CD14-positive monocyte (primary cell): ENCODE measurements at regions not wholly inside any gene's neighbourhood (a gene's known extent, or its start where the extent isn't known, plus 50 kb on each side); places are given as distances from the start of the nearest gene placed in this dataset.
A peak's percentile ranks its signal among the peaks of the same experiment; 100 is the strongest.

Experiments used
- DNase-seq, 3 donors: peaks; one replicate each; pipeline ENCODE4 v3.0.0-alpha.2; 2011 to 2022
- H2AFZ ChIP-seq: 2 replicates; pipeline ENCODE4 v1.6.0; 2012; ENCODE audit warnings: mild to moderate bottlenecking, low read depth, low read length, inconsistent platforms; ENCODE audit not compliant: insufficient read depth, poor library complexity, severe bottlenecking
- H3K27ac ChIP-seq, 2 donors: 1 replicate in 1 of 2; 2 replicates in 1 of 2; pipeline ENCODE4 v1.5.1; 2012 to 2013; ENCODE audit warnings: low read length in 2 of 2, control low read depth in 1 of 2, inconsistent platforms in 1 of 2, low read depth in 1 of 2, mild to moderate bottlenecking in 1 of 2
- H3K27me3 ChIP-seq, 2 donors: one replicate each; pipeline versions ENCODE4 v1.6.0 to v1.6.1; 2011 to 2013; ENCODE audit warnings: low read length in 2 of 2; ENCODE audit not compliant: control insufficient read depth in 2 of 2, insufficient read depth in 2 of 2
- H3K36me3 ChIP-seq, 2 donors: replicated peaks in 1 of 2; 1 replicate in 1 of 2; 2 replicates in 1 of 2; pipeline versions ENCODE4 v1.5.1 to v1.6.1; 2012 to 2013; ENCODE audit warnings: low read length in 2 of 2, control low read depth in 1 of 2, inconsistent platforms in 1 of 2, mild to moderate bottlenecking in 1 of 2; ENCODE audit not compliant: insufficient read depth in 2 of 2, control insufficient read depth in 1 of 2
- H3K4me1 ChIP-seq, 2 donors: 1 replicate in 1 of 2; 2 replicates in 1 of 2; pipeline versions ENCODE4 v1.5.1 to v1.6.1; 2012 to 2013; ENCODE audit warnings: low read length in 2 of 2, control low read depth in 1 of 2, inconsistent platforms in 1 of 2, mild to moderate bottlenecking in 1 of 2, moderate library complexity in 1 of 2; ENCODE audit not compliant: insufficient read depth in 2 of 2, control insufficient read depth in 1 of 2
- H3K4me2 ChIP-seq: replicated peaks from 2 replicates; pipeline ENCODE3; 2012; ENCODE audit warnings: low read length, moderate library complexity, mild to moderate bottlenecking; ENCODE audit not compliant: poor library complexity, severe bottlenecking; ENCODE audit errors: extremely low read depth
- H3K4me3 ChIP-seq, 3 experiments: fragments of 200-600 bp in 1 of 3; sonication (generic) in 1 of 3; replicated peaks in 1 of 3; 1 replicate in 2 of 3; 2 replicates in 1 of 3; pipeline ENCODE4 v1.5.1; 2011 to 2013; ENCODE audit warnings: low read length in 3 of 3, mild to moderate bottlenecking in 3 of 3, control low read depth in 2 of 3, low read depth in 2 of 3, inconsistent platforms in 1 of 3, moderate library complexity in 1 of 3
- H3K79me2 ChIP-seq: 2 replicates; pipeline ENCODE4 v1.6.0; 2012; ENCODE audit warnings: mild to moderate bottlenecking, control low read depth, inconsistent platforms, low read length, moderate library complexity; ENCODE audit not compliant: insufficient read depth
- H3K9ac ChIP-seq: 2 replicates; pipeline ENCODE4 v1.6.0; 2017; ENCODE audit warnings: low read length, mild to moderate bottlenecking; ENCODE audit not compliant: insufficient read depth, poor library complexity, severe bottlenecking
- H3K9me3 ChIP-seq, 2 donors: replicated peaks in 1 of 2; 1 replicate in 1 of 2; 2 replicates in 1 of 2; pipeline versions ENCODE4 v1.5.1 to v1.6.1; 2012 to 2013; ENCODE audit warnings: low read length in 2 of 2, control low read depth in 1 of 2; ENCODE audit not compliant: control insufficient read depth in 1 of 2, insufficient read depth in 1 of 2
- H4K20me1 ChIP-seq: 2 replicates; pipeline ENCODE4 v1.6.0; 2012; ENCODE audit warnings: mild to moderate bottlenecking, low read length, control low read depth, moderate library complexity; ENCODE audit not compliant: insufficient read depth
- H3K27ac Mint-ChIP-seq, 7 donors: one replicate each; pipeline ENCODE4 v1.8.0; 2020; ENCODE audit warnings: mild to moderate bottlenecking in 7 of 7, mixed read lengths in 7 of 7, moderate library complexity in 6 of 7, inconsistent platforms in 2 of 7
- H3K27me3 Mint-ChIP-seq, 3 donors: one replicate each; pipeline ENCODE4 v1.8.0; 2021 to 2022; ENCODE audit warnings: low read depth in 3 of 3, mild to moderate bottlenecking in 3 of 3, mixed read lengths in 3 of 3, moderate library complexity in 3 of 3, inconsistent platforms in 1 of 3
- H3K36me3 Mint-ChIP-seq, 2 donors: one replicate each; pipeline ENCODE4 v1.8.0; 2020; ENCODE audit warnings: mixed read lengths in 2 of 2, inconsistent platforms in 1 of 2, mild to moderate bottlenecking in 1 of 2
- H3K4me1 Mint-ChIP-seq: one replicate; pipeline ENCODE4 v1.8.0; 2020; ENCODE audit warnings: mild to moderate bottlenecking, mixed read lengths
- H3K4me3 Mint-ChIP-seq, 2 donors: one replicate each; pipeline ENCODE4 v1.8.0; 2020; ENCODE audit warnings: mild to moderate bottlenecking in 2 of 2, mixed read lengths in 2 of 2, moderate library complexity in 1 of 2
- H3K9me3 Mint-ChIP-seq, 7 donors: one replicate each; pipeline ENCODE4 v1.8.0; 2020 to 2022; ENCODE audit warnings: mixed read lengths in 7 of 7, mild to moderate bottlenecking in 6 of 7, moderate library complexity in 6 of 7, inconsistent platforms in 2 of 7
- WGBS: methylation state at CpG from one replicate; pipeline ENCODE4 v1.1.5; 2013; ENCODE audit warnings: missing lambda C conversion rate; ENCODE audit not compliant: insufficient coverage; 5-methylcytosine and 5-hydroxymethylcytosine counted together
- intact Hi-C, 2 donors: fragments of 100-400 bp; cut with micrococcal nuclease; formaldehyde crosslinking; loops; one replicate each; pipeline versions ENCODE4 v1.15.0 to v1.15.1; 2023
- TF ChIP-seq, protein P1 (sequence below): fragments of 200-600 bp; IDR thresholded peaks from one replicate; pipeline ENCODE4 v1.8.0; 2022; ENCODE audit warnings: antibody characterized with exemption, mild to moderate bottlenecking

GRCh38 chr20:53869466-53870258 lies 200.7 kb downstream of the BCAS1 start:
- peaks cover 0 to 2% (median 0%) of the 10 kb centered on the region in 3 donors for H3K27me3 Mint-ChIP-seq
- peaks cover 46% of the 10 kb centered on the region for H3K4me1 Mint-ChIP-seq
- Histone ChIP-seq H3K4me2 (peak overlapping the region; percentile 74), H3K9me3 (no peaks in the 10 kb centered on the region), H4K20me1 (no peaks in the 10 kb centered on the region), H3K79me2 (no peaks in the 10 kb centered on the region), H3K4me3 (peak overlapping the region in 2 of 3 experiments; percentile 18 to 67), H3K9ac (peak overlapping the region; percentile 46), H3K4me1 (peaks cover 30 to 49% of the 10 kb centered on the region in 2 donors), H2AFZ (peak overlapping the region; percentile 83), H3K27me3 (no peaks in the 10 kb centered on the region), H3K27ac (peak overlapping the region in 1 of 2 donors; percentile 80), H3K36me3 (no peaks in the 10 kb centered on the region)
- intact Hi-C loops, result loop anchor here in 1 of 2 donors (5.0 kb wide), 1 partner anchor 42 kb away; no protein-coding TSS in a partner anchor
- peak overlapping the region; percentile 41 to 46 for H3K4me3 Mint-ChIP-seq
- peak overlapping the region; percentile 40 to 87 (median 62) for H3K27ac Mint-ChIP-seq
- no peaks in the 10 kb centered on the region for H3K36me3 Mint-ChIP-seq
- DNase-seq, result peak; percentile 62 to 74 (median 70)
- no CpG with 5 or more reads among the region's 8 CpGs for WGBS
- no peaks in the 10 kb centered on the region for H3K9me3 Mint-ChIP-seq
- TF ChIP-seq, protein P1, sequence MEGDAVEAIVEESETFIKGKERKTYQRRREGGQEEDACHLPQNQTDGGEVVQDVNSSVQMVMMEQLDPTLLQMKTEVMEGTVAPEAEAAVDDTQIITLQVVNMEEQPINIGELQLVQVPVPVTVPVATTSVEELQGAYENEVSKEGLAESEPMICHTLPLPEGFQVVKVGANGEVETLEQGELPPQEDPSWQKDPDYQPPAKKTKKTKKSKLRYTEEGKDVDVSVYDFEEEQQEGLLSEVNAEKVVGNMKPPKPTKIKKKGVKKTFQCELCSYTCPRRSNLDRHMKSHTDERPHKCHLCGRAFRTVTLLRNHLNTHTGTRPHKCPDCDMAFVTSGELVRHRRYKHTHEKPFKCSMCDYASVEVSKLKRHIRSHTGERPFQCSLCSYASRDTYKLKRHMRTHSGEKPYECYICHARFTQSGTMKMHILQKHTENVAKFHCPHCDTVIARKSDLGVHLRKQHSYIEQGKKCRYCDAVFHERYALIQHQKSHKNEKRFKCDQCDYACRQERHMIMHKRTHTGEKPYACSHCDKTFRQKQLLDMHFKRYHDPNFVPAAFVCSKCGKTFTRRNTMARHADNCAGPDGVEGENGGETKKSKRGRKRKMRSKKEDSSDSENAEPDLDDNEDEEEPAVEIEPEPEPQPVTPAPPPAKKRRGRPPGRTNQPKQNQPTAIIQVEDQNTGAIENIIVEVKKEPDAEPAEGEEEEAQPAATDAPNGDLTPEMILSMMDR, result peak; percentile 81

DNA sequence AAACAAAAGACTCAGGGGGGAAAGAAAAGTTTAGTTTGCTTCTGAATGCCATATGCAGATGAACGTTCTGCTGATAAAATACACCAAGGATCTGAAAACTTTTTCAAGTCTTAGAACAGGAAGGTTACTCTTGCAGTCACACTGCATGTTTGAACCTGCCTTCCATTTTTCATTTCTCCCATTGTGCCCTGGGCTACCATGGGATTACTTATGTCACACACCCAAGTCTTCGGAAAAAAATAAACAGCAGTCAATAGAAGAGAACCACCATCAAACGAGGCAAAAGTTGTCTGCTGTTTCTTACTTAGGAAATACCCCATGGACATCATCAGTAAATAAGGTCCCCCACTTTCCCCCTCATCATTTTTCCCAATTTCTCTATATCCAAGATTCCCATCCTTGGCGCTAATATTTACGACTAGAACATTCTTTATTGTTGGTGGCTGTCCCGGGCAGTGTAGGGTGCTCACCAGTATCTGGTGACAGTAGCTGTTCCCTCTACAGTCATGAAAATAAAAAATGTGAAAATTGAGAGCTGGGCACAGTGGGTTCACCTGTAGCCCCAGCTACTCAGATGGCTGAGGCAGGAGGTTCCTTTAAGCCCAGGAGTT lies 202.5 kb downstream of the BCAS1 start:
- peak overlapping the region; percentile 70 for H2AFZ ChIP-seq

More for the DNA sequence above, 202.5 kb downstream of the BCAS1 start:
- Mint-ChIP-seq H3K4me1 (peaks cover 42% of the 10 kb centered on the region), H3K27me3 (peaks cover 0 to 2% (median 0%) of the 10 kb centered on the region in 3 donors), H3K36me3 (no peaks in the 10 kb centered on the region), H3K9me3 (no peaks in the 10 kb centered on the region), H3K27ac (peak overlapping the region in 3 of 7 donors; percentile 9 to 84 (median 29)), H3K4me3 (no peak overlapping the region)
- no peak for DNase-seq
- intact Hi-C loops, result loop anchor here in 1 of 2 donors (5.0 kb wide), 1 partner anchor 41 kb away; no protein-coding TSS in a partner anchor
- no peaks in the 10 kb centered on the region for H3K79me2 ChIP-seq
- no peaks in the 10 kb centered on the region for H4K20me1 ChIP-seq
- no peaks in the 10 kb centered on the region for H3K9me3 ChIP-seq
- H3K9ac ChIP-seq, result no peak overlapping the region
- no peaks in the 10 kb centered on the region for H3K27me3 ChIP-seq
- H3K4me1 ChIP-seq, result peaks cover 30 to 40% of the 10 kb centered on the region in 2 donors
- peak overlapping the region in 1 of 2 donors; percentile 83 for H3K27ac ChIP-seq
- no peaks in the 10 kb centered on the region for H3K36me3 ChIP-seq
- H3K4me3 ChIP-seq, result no peak overlapping the region
- whole genome bisulfite sequencing, result 86% methylated on average over 5 of the region's 6 CpGs
- H3K4me2 ChIP-seq, result no peak overlapping the region
- TF ChIP-seq, protein P1, result no peak
